Type B pancreatic cell (in vitro differentiated cells): ENCODE measurements at regions not wholly inside any gene's neighbourhood (a gene's known extent, or its start where the extent isn't known, plus 50 kb on each side); places are given as distances from the start of the nearest gene placed in this dataset.

Source experiments
- DNase-seq: peaks from one replicate; pipeline ENCODE4 v3.0.0; 2021; ENCODE audit warnings: mixed read lengths; ENCODE audit not compliant: unreplicated experiment; ENCODE audit errors: extremely low spot score
- H3K27ac Mint-ChIP-seq: 2 replicates; pipeline ENCODE4 v1.8.0; 2021; ENCODE audit warnings: mild to moderate bottlenecking, mixed read lengths
- H3K27me3 Mint-ChIP-seq: 2 replicates; pipeline ENCODE4 v1.8.0; 2021; ENCODE audit warnings: mixed read lengths
- H3K36me3 Mint-ChIP-seq: 2 replicates; pipeline ENCODE4 v1.8.0; 2021; ENCODE audit warnings: mixed read lengths
- H3K4me1 Mint-ChIP-seq: one replicate; pipeline ENCODE4 v1.8.0; 2021; ENCODE audit warnings: mixed read lengths; ENCODE audit not compliant: unreplicated experiment
- H3K4me3 Mint-ChIP-seq: 2 replicates; pipeline ENCODE4 v1.8.0; 2021; ENCODE audit warnings: mild to moderate bottlenecking, mixed read lengths
- H3K9me3 Mint-ChIP-seq: 2 replicates; pipeline ENCODE4 v1.8.0; 2021; ENCODE audit warnings: mixed read lengths
- TF ChIP-seq, protein P1 (sequence below): fragments of 200-600 bp; sonication (generic); conservative IDR thresholded peaks from 2 replicates; pipeline ENCODE4 v1.5.0; 2021; ENCODE audit warnings: antibody characterized with exemption, mild to moderate bottlenecking

- Mint-ChIP-seq H3K27ac (no peak overlapping the region), H3K4me1 (peaks cover 4% of the 10 kb centered on the region), H3K9me3 (no peaks in the 10 kb centered on the region)
Observed at GRCh38 chr22:47847131-47847890, 1084.9 kb downstream of the TBC1D22A start.

GRCh38 chr22:47846206-47846605 lies 1083.8 kb downstream of the TBC1D22A start:
- DNase-seq, result no peak
- Mint-ChIP-seq H3K27me3 (peaks cover 5% of the 10 kb centered on the region), H3K9me3 (no peaks in the 10 kb centered on the region), H3K36me3 (no peaks in the 10 kb centered on the region), H3K27ac (no peak overlapping the region), H3K4me3 (no peak overlapping the region), H3K4me1 (peaks cover 4% of the 10 kb centered on the region)
- TF ChIP-seq, protein P1, sequence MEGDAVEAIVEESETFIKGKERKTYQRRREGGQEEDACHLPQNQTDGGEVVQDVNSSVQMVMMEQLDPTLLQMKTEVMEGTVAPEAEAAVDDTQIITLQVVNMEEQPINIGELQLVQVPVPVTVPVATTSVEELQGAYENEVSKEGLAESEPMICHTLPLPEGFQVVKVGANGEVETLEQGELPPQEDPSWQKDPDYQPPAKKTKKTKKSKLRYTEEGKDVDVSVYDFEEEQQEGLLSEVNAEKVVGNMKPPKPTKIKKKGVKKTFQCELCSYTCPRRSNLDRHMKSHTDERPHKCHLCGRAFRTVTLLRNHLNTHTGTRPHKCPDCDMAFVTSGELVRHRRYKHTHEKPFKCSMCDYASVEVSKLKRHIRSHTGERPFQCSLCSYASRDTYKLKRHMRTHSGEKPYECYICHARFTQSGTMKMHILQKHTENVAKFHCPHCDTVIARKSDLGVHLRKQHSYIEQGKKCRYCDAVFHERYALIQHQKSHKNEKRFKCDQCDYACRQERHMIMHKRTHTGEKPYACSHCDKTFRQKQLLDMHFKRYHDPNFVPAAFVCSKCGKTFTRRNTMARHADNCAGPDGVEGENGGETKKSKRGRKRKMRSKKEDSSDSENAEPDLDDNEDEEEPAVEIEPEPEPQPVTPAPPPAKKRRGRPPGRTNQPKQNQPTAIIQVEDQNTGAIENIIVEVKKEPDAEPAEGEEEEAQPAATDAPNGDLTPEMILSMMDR, result no peak

More at GRCh38 chr22:47847131-47847890, 1084.9 kb downstream of the TBC1D22A start:
- no peak overlapping the region for H3K4me3 Mint-ChIP-seq
- no peaks in the 10 kb centered on the region for H3K36me3 Mint-ChIP-seq
- TF ChIP-seq, protein P1, result no peak
- peaks cover 5% of the 10 kb centered on the region for H3K27me3 Mint-ChIP-seq
- no peak for DNase-seq

GRCh38 chr22:47842119-47842518 lies 1079.7 kb downstream of the TBC1D22A start:
- no peak overlapping the region for H3K27ac Mint-ChIP-seq
- H3K36me3 Mint-ChIP-seq, result no peaks in the 10 kb centered on the region
- H3K4me1 Mint-ChIP-seq, result no peaks in the 10 kb centered on the region
- DNase-seq, result no peak
- peaks cover 9% of the 10 kb centered on the region for H3K27me3 Mint-ChIP-seq
- TF ChIP-seq, protein P1, result no peak
- no peaks in the 10 kb centered on the region for H3K9me3 Mint-ChIP-seq
- no peak overlapping the region for H3K4me3 Mint-ChIP-seq

- TF ChIP-seq, protein P1, result no peak
- no peaks in the 10 kb centered on the region for H3K4me1 Mint-ChIP-seq
- H3K9me3 Mint-ChIP-seq, result no peaks in the 10 kb centered on the region
- no peak for DNase-seq
- H3K27ac Mint-ChIP-seq, result no peak overlapping the region
- no peak overlapping the region for H3K4me3 Mint-ChIP-seq
- H3K27me3 Mint-ChIP-seq, result peaks cover 9% of the 10 kb centered on the region
- H3K36me3 Mint-ChIP-seq, result no peaks in the 10 kb centered on the region
Observed at GRCh38 chr22:47841156-47841555, 1078.7 kb downstream of the TBC1D22A start.

GRCh38 chr22:47839595-47840227 lies 1077.3 kb downstream of the TBC1D22A start:
- H3K4me3 Mint-ChIP-seq, result no peak overlapping the region
- TF ChIP-seq, protein P1, result no peak
- no peak for DNase-seq
- no peaks in the 10 kb centered on the region for H3K4me1 Mint-ChIP-seq
- no peaks in the 10 kb centered on the region for H3K9me3 Mint-ChIP-seq
- no peaks in the 10 kb centered on the region for H3K36me3 Mint-ChIP-seq
- no peak overlapping the region for H3K27ac Mint-ChIP-seq
- peaks cover 7% of the 10 kb centered on the region for H3K27me3 Mint-ChIP-seq
